ENCODE measurements at regions not wholly inside any gene's neighbourhood (a gene's known extent, or its start where the extent isn't known, plus 50 kb on each side); places are given as distances from the start of the nearest gene placed in this dataset.
"Not testable (repeated sequence)": the region's sequence is repeated elsewhere in the genome, so short reads cannot be mapped to it uniquely, and the experiment has no call there.

DNA sequence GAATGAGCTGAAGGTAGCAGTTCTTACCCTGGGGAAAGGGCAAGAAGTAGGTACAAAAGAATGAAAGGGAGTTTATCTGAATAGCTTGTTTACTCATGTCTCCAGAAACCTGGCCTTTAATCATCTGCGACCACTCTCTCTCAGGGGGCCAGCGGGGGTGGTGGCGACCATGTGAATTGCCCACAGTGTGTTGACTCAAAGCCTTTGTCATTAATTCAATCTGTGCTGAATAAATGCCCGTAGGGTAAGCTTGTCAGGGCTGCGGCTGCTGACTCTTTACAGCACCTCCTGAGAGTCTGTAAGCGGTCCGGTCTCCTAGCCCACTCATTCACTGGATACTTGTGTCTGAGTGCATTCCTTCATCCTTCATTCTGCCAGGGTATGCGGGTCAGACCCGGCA lies 874.4 kb downstream of the SLC6A15 start:
- Histone ChIP-seq H3K9me3 (replicated peaks) (no peaks in the 10 kb centered on the region), H3K4me3 (no peak overlapping the region), H3K36me3 (no peaks in the 10 kb centered on the region), H3K4me1 (no peaks in the 10 kb centered on the region), H3K27me3 (no peaks in the 10 kb centered on the region), H3K27ac (no peak overlapping the region)
- DNase-seq: no peak

DNA sequence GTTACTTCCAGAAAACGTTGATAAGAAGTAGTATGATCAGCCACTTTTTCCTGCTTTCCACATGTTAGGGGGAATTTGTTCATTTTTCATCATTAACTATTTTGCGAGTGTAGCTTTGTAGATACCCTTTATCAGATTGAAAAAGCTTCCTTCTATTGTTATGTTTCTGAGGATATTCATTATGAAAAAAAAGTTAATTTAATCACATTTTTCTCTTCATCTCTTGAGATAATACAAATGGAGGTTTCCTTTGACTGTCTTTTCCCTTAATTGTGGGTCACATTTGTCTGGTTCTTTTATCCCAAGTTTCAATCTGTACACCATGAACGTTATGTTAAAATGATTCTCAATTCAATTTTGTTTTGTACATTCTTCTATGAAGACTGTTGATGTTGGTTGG lies 875.7 kb downstream of the SLC6A15 start:
- no peak overlapping the region for H3K27ac ChIP-seq
- DNase-seq: no peak

DNA sequence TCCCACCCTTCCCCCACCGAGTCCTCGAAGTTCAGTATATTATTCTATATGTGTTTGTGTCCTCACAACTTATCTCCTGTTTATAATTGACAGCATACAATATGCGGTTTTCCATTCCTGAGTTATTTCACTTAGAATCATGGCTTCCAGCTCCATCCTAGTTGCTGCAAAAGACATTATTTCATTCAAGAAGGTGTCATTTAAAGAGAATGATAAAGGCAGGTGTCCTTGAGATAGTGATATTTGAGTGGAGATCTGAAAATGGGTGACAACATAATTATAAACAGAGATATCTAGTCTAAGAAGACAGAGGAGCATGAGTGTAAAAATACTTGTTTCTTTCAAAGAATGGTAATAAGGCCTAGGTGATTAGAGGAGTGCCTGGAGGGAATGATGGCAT lies 876.8 kb downstream of the SLC6A15 start:
- H3K27ac ChIP-seq: no peak overlapping the region
- no peaks in the 10 kb centered on the region for H3K9me3 ChIP-seq (replicated peaks)
- H3K4me1 ChIP-seq: no peaks in the 10 kb centered on the region
- DNase-seq: no peak
- no peaks in the 10 kb centered on the region for H3K27me3 ChIP-seq
- H3K36me3 ChIP-seq: no peaks in the 10 kb centered on the region
- no peak overlapping the region for H3K4me3 ChIP-seq

More for the DNA sequence above, 875.7 kb downstream of the SLC6A15 start:
- no peaks in the 10 kb centered on the region for H3K27me3 ChIP-seq
- H3K4me1 ChIP-seq: no peaks in the 10 kb centered on the region
- no peak overlapping the region for H3K4me3 ChIP-seq
- no peaks in the 10 kb centered on the region for H3K36me3 ChIP-seq
- H3K9me3 ChIP-seq (replicated peaks): no peaks in the 10 kb centered on the region

DNA sequence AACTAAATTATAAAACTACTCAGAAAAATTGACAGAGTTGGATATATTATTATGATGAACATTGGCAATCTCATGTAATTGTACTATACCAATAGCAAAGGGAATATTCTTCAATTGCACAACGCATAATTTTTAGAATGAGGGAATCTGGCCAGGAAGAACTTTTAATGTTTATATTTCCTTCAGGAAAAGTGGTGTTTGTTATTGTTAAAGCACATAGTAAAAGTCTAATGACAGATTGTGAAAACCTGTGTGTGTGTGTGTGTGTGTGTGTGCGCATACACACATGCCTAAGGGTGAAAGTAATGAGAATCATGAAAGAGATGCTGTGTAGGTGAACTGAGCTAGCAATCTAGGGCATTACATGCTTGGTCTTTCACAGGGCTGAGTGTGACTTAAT lies 877.7 kb downstream of the SLC6A15 start:
- H3K4me3 ChIP-seq: no peak overlapping the region
- no peaks in the 10 kb centered on the region for H3K27me3 ChIP-seq
- H3K4me1 ChIP-seq: no peaks in the 10 kb centered on the region
- no peaks in the 10 kb centered on the region for H3K9me3 ChIP-seq (replicated peaks)
- H3K27ac ChIP-seq: no peak overlapping the region
- no peaks in the 10 kb centered on the region for H3K36me3 ChIP-seq
- no peak for DNase-seq

DNA sequence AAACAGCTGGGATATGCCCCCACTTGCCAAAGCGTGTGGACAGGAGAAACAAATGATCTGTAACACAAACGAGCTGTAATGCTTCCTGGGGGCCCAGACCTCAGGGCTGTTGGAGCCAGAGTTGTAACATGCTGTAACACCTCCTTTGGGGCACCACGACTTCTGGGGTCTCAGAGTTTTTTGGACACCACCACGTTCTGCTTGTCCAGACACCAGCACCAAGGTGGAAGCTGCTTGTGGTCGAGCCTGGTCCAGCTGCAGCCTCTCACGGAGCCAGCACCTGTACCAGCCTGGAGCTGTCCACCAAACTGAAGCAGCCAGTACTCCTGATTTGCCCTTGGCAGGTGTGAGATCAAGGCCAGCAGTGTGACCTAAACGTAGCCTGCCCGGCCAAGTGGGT lies 879.4 kb downstream of the SLC6A15 start:
- Histone ChIP-seq H3K9me3 (replicated peaks) (no peaks in the 10 kb centered on the region), H3K27me3 (no peaks in the 10 kb centered on the region), H3K4me1 (no peaks in the 10 kb centered on the region), H3K4me3 (no peak overlapping the region), H3K36me3 (no peaks in the 10 kb centered on the region), H3K27ac (no peak overlapping the region)
- no peak for DNase-seq

DNA sequence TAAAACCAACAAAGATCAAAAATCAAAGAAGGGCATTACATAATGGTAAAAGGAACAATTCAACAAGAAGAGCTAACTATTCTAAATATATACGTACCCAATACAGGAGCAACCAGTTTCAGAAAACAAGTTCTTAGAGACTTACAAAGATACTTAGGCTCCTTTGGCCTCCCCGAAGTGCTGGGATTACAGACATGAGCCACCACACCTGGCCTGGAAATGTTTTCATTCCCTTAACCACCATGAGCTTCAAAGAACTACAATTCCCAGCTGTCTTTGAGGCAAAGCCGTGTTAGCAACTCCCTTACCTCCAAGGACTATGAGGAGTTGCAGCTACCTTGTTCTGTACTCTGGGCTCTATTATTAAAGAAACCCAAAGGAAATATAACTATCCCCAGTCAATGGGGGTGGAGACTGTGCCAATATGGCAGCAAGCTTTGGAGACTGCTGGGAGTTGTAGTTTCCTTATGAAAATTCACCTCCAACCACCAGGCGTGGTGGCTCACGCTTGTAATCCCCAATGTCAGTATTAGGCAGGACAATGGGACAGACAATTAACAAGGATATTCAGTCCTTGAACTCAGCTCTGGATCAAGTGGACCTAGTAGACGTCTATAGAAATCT lies 893.9 kb downstream of the SLC6A15 start:
- H3K9me3 ChIP-seq (replicated peaks); H3K27ac ChIP-seq; H3K4me3 ChIP-seq; H3K4me1 ChIP-seq; DNase-seq; H3K27me3 ChIP-seq; H3K36me3 ChIP-seq: not testable (repeated sequence)

DNA sequence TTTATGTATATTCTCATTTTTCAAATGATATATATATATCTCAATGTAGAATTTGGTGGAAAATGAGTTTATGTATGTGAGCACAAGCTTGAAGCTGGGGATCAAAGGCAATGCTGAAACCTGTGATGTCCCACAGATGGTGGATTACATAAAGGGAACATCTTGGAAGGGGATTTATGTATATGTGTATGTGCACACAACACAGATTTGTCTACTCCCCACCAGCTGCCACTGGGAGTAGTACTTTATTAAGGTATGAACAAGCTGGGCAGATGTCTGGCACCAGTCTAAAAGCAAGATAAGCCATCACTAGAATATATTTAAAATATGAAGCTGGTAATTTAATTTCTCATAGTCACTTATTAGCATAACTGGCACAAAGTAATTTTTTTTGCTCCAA lies 895.6 kb downstream of the SLC6A15 start:
- Histone ChIP-seq H3K4me1 (no peaks in the 10 kb centered on the region), H3K27ac (no peak overlapping the region), H3K36me3 (no peaks in the 10 kb centered on the region), H3K9me3 (replicated peaks) (no peaks in the 10 kb centered on the region), H3K27me3 (no peaks in the 10 kb centered on the region), H3K4me3 (no peak overlapping the region)
- no peak for DNase-seq

DNA sequence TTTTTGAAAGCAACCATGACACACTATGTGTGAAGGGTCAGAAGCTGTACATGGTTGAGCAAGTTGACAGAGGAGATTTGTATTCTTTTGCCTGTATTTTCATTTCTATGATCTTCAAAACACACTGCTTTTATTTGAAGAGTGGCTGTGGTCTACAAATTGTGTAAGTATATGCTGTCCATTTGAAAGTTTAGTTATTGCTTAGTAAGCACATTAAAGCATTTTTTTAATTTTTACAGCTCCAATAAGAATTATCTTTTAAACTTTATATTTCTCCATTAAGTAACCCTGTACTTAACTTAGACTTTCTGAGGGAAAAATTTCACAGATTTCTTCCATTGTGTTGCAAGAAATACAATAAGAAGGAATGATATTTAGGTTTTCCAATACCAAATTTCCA lies 915.2 kb downstream of the SLC6A15 start:
- H3K27ac ChIP-seq: no peak overlapping the region
- H3K27me3 ChIP-seq: no peaks in the 10 kb centered on the region
- no peaks in the 10 kb centered on the region for H3K36me3 ChIP-seq
- no peaks in the 10 kb centered on the region for H3K9me3 ChIP-seq (replicated peaks)
- H3K4me3 ChIP-seq: no peak overlapping the region
- DNase-seq: no peak
- no peaks in the 10 kb centered on the region for H3K4me1 ChIP-seq

DNA sequence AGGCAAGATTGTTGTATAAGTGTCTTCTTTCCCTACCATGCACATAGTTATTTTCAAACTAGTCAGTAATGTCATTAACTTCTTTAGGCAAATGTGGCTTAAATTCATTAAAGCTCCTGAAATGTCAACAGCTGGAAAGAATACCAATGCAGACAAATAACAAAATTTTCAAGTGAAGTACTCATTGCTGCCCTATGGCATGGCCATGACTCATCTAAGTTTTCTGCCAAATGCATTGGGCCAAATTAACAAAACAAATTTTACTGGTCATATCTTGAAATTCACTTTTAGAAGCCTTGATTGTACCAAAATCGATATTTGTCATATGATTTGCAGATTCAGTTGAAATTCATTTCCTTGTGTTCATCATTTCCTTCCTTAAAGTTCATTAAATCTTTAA lies 915.9 kb downstream of the SLC6A15 start:
- no peaks in the 10 kb centered on the region for H3K4me1 ChIP-seq
- no peak overlapping the region for H3K4me3 ChIP-seq
- no peaks in the 10 kb centered on the region for H3K9me3 ChIP-seq (replicated peaks)
- no peak for DNase-seq
- H3K27me3 ChIP-seq: no peaks in the 10 kb centered on the region
- H3K27ac ChIP-seq: no peak overlapping the region
- no peaks in the 10 kb centered on the region for H3K36me3 ChIP-seq

DNA sequence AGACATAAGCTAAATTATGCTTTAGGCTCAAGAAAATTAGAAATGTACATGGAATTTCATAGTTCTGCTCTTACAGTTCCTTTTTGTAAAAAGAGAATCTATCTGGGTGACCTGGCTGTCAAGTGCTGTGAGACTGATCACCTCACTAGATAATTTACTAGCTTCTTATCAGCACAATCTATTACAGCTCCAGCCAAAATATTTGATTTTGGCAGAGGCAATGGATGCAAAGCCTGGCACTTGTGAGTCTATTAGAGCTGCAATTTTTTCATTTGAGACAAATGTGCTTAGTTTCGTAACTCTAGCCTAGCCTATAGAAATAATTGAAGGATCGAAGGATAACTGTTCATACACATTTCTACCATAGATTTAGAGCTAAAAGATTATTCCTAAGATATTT lies 927.5 kb downstream of the SLC6A15 start:
- Histone ChIP-seq H3K27me3 (no peaks in the 10 kb centered on the region), H3K4me1 (no peaks in the 10 kb centered on the region), H3K36me3 (no peaks in the 10 kb centered on the region), H3K27ac (no peak overlapping the region), H3K9me3 (replicated peaks) (no peaks in the 10 kb centered on the region), H3K4me3 (no peak overlapping the region)
- no peak for DNase-seq

DNA sequence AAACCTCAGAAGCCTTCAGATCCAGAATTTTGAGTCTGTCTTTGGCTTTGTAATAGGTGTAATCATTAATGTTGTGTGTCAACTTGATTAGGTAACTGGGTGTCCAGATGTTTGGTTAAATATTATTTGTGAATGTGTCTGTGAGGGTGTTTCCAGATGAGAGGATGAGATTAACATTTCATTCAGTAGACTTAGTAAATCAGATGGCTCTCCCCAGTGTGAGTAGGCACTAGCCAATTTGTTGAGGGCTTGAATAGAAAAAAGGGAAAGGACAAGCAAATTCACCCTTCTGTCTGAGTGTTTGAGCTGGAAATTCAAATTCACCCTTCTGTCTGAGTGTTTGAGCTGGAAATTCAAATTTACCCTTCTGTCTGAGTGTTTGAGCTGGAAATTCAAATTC lies 932.2 kb downstream of the SLC6A15 start:
- Histone ChIP-seq H3K36me3 (no peaks in the 10 kb centered on the region), H3K9me3 (replicated peaks) (no peaks in the 10 kb centered on the region), H3K27me3 (no peaks in the 10 kb centered on the region), H3K4me1 (0 out of 2 replicates have a peak, but pooled peaks cover 2% of the 10 kb centered on the region), H3K27ac (no peak overlapping the region), H3K4me3 (no peak overlapping the region)
- DNase-seq: no peak

DNA sequence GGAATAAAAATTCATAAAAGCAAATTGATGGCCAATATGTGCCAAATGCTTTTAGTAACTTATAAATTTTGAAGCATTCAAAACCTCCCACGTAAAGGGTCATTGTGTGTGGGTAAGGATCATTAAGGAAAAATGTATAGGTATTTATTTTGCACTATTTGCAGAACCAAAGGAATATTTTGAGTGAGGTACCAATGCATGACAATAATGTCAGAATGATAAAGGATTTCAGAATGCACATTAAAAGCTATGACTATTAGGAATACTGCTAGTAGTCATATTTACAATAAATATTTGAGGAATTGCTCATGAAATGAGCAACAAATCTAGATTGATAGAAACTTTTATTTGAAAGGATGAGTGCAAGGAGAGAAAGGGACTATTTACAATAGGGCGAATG lies 932.8 kb downstream of the SLC6A15 start:
- Histone ChIP-seq H3K36me3 (no peaks in the 10 kb centered on the region), H3K4me1 (0 out of 2 replicates have a peak, but pooled peaks cover 2% of the 10 kb centered on the region), H3K27ac (no peak overlapping the region), H3K27me3 (no peaks in the 10 kb centered on the region), H3K9me3 (replicated peaks) (no peaks in the 10 kb centered on the region), H3K4me3 (no peak overlapping the region)
- no peak for DNase-seq

DNA sequence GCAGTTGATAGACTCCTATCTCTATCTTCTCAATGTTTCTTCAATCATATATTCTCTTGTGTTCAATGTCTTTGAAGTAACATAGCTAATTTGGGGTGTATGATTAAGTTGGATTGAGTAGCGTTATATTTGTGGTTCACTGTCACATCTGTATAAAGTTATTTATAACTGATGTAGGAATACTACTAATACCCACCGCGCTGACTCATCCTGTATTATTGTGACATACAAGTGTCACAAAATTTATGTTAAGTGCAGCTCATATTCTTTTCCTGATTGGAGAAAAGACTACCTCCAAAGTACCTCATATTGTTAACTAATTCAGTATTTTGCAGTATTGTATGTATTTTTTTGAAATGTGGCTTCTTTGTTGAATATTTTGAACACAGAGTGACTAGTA lies 940.8 kb downstream of the SLC6A15 start:
- Histone ChIP-seq H3K4me3 (no peak overlapping the region), H3K27me3 (no peaks in the 10 kb centered on the region), H3K27ac (no peak overlapping the region), H3K36me3 (no peaks in the 10 kb centered on the region), H3K4me1 (no peaks in the 10 kb centered on the region), H3K9me3 (replicated peaks) (no peaks in the 10 kb centered on the region)
- DNase-seq: no peak

DNA sequence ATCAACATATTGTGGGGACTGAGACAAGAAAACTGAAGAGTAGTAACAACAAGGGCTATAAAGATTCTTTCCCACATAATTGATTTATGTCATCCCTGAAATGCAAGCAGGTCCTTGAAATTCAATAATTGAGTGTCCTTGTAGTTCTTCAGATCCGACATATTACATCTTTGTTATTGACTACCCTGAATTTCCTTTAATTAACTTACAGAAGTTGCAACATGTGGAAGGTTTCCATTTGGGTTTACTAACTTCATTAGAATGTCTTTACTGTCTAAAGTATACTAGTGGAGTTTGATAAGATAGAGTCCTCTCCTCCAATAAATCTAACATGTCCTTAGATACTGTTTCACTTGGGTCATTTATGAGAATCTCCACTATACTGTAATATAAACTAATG lies 951.8 kb downstream of the SLC6A15 start:
- no peak for DNase-seq
- Histone ChIP-seq H3K4me3 (no peak overlapping the region), H3K27ac (no peak overlapping the region), H3K4me1 (no peaks in the 10 kb centered on the region), H3K36me3 (no peaks in the 10 kb centered on the region), H3K27me3 (no peaks in the 10 kb centered on the region), H3K9me3 (replicated peaks) (no peaks in the 10 kb centered on the region)

DNA sequence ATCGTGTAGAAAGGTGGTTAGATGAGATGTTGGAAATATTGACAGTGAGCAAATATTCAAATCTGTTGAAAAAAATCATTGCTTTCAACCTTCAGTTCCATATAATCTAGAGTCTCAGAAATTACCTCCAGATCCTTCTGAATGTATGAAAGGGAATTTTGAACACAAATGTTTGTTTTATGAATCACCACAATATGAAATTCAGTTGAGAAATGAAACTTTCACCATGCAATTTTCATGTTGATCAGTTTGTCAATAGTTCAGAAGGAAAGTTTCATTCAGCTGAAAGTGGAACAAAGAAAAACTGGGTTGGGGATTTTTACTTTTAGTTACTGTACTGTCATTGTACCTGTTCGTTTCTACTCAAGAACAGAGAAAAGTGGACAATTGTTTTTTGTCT lies 953.6 kb downstream of the SLC6A15 start:
- DNase-seq: no peak
- Histone ChIP-seq H3K9me3 (replicated peaks) (no peaks in the 10 kb centered on the region), H3K36me3 (no peaks in the 10 kb centered on the region), H3K4me1 (no peaks in the 10 kb centered on the region; the same call in 1 of the 2 replicates), H3K4me3 (no peak overlapping the region), H3K27me3 (no peaks in the 10 kb centered on the region), H3K27ac (no peak overlapping the region)

DNA sequence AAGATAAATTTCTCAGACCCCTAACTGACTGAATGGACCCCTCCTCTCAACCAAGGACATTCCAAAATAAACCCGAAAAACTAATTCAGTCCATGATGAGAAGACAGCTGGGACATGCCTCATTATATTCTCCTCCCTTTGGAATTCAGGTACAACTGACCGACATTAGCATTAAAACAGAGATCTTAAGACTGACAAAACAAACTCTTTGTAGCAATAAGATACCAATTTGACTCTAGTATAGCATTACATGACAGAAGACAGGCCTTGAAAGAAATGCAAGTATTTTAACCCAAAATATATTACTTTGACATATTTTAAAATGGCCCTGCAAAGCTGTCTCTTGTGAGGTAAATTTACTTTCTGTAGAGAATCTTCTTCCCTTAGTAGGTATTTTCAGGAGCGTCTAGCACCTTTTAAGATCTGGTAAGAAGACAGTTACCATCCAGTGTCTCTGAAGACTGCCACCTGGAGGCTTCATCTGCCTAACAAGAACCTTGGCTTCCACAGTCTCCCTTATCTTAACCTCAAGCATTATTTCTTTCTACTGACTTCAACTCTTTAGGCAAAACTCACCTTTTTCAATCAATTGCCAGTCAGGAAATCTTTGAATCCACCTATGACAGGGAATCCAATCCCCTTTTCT lies 957.5 kb downstream of the SLC6A15 start:
- no peak overlapping the region for H3K4me3 ChIP-seq
- no peaks in the 10 kb centered on the region for H3K36me3 ChIP-seq
- no peak overlapping the region for H3K27ac ChIP-seq
- H3K4me1 ChIP-seq: no peaks in the 10 kb centered on the region; the same call in 1 of the 2 replicates
- no peak for DNase-seq
- no peaks in the 10 kb centered on the region for H3K27me3 ChIP-seq
- H3K9me3 ChIP-seq (replicated peaks): no peaks in the 10 kb centered on the region
